ENCODE measurements at regions not wholly inside any gene's neighbourhood (a gene's known extent, or its start where the extent isn't known, plus 50 kb on each side); places are given as distances from the start of the nearest gene placed in this dataset.

DNA sequence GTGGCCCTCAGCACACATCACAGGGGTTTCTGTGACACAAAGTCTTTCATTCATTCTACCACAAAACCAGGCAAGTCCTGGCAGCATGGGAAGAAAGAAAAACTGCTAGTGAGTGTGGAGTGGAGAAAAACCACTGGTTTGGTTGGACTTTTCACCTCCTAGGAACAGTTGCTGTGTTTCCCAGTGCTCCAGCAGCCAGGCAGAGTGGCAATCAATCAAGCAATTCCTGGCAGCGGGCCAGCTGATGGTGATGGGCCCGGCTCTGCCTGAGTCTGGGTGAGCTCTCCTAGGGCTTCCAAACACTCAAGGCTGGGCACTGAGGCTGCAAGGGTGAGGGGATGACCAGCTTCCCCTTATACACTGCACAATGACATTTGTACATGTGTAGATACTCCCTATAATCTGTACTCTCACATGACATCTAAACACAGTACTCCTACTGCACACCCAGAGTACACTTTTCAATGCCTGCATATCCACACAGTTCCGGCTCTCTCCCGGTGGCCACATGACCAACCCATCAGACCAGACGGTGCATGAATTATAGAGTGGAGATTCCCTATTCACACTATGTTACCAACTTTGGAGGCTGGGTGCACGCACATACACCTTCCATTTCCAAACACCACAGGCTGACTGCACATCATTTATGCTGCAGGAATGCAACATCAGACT lies 156.6 kb downstream of the UNC5CL start:
- TF ChIP-seq CTCF (IDR thresholded peaks at IDR 0.05) (no peak), POLR2AphosphoS5 (IDR thresholded peaks at IDR 0.05) (no peak), POLR2A (IDR thresholded peaks at IDR 0.05) (no peak)
